ENCODE measurements at regions not wholly inside any gene's neighbourhood (a gene's known extent, or its start where the extent isn't known, plus 50 kb on each side); places are given as distances from the start of the nearest gene placed in this dataset.

DNA sequence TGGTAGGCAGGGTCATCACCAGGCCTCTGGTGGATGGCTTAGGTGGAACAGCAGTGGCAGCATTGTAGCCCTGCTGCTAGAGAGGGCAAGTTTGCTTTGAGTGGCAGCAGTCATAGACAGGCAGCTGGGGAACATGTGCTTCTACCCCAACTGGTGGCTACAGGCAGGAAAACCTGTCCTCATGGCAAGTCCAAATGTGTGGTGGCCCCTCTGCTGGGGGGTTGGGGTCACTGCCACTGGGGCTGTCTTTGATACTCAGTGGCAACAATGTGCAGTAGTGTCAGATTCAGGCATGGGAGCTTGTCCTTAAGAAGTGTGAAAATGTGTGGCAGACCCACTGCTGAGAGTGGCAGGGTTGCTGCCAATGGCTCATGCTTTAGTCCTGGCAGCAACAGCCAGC is 186.2 kb upstream of the NPSR1 start:
- TF ChIP-seq YY1 (IDR thresholded peaks at IDR 0.05; ENCODE audit: insufficient read depth, insufficient read length) (no peak), ZNF274 (IDR thresholded peaks at IDR 0.05; ENCODE audit: low read depth, low read length) (no peak)
